GM19099 (cell line): ENCODE measurements at regions not wholly inside any gene's neighbourhood (a gene's known extent, or its start where the extent isn't known, plus 50 kb on each side); places are given as distances from the start of the nearest gene placed in this dataset.

Experiments
- POLR2A ChIP-seq: IDR thresholded peaks from 3 replicates; pipeline ENCODE4 v1.6.1; 2011; ENCODE audit warnings: low read depth; ENCODE audit not compliant: insufficient read length; ENCODE audit errors: extremely low read depth

DNA sequence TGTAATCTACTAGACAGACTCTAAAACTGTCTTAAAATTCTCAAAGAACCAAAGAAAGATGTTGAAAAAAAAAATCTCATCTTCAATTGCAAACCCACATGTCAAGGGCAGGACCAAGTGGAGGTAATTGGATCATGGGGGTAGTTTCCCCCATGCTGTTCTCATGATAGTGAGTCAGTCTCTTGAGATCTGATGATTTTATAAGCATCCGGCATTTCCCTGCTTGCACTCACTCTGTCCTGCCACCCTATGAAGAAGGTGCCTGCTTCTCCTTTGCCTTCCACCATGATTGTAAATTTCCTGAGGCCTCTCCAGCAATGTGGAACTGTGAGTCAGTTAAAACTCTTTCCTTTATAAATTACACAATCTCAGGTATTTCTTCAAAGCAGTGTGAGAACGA is 257.0 kb downstream of the HHIPL2 start:
- no peak for TF ChIP-seq POLR2A

DNA sequence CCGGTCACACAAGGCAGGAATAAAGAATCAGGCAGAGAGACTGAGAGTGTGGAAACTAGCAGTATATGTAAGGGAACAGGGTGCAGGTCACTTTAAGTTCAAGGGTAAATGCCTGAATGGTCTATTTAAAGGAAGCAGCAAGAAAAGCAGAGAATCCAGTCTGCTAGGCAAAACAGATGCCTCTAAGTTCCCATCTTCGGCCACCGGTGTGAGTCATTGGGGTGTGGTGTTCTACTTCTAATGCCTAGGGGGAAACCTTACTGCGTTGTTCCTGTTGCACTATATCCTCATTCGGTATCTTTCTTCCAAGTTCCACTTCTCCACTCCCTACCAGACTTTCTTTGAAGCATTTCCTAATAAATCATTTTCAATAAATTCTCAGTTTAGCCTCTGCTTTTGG is 259.9 kb downstream of the HHIPL2 start:
- TF ChIP-seq POLR2A: no peak

DNA sequence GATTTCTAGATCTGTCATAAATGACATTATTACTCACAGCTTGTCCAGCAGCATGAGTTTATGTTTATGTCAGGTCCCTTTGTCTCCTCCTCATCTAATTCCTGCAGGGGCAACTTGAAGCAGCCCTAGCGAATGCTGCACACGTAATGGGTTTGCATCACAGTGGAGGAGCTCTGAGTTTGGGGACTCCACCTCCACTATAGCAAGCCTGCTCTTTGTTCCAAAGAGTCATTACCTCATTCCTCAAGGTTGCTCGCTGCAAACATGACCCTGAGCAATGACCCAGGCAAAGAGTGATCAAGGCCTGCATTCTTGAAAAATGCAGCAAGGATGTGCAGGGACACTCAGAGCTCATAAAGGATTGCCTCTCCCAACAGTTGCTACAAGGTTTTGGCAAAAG is 261.9 kb downstream of the HHIPL2 start:
- TF ChIP-seq POLR2A: no peak

DNA sequence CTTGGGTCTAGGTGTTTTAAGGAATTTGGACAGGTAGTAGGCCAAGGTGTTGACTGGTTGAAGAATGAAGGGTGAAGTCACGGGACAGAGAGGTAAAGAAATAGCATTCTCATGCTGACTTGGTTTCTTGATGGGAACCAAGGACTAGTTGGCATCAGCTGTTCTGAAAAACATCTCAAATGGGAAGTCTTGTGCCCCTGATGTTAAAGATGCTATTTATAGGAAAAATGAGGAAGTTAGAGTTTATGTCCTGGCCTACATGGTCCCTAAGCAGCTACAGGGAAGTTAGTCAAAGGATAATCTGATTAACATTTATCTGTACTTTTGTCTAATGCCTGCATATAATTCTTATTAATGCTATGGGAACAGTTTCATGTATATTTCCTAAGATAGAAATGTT is 262.4 kb downstream of the HHIPL2 start:
- TF ChIP-seq POLR2A: no peak

DNA sequence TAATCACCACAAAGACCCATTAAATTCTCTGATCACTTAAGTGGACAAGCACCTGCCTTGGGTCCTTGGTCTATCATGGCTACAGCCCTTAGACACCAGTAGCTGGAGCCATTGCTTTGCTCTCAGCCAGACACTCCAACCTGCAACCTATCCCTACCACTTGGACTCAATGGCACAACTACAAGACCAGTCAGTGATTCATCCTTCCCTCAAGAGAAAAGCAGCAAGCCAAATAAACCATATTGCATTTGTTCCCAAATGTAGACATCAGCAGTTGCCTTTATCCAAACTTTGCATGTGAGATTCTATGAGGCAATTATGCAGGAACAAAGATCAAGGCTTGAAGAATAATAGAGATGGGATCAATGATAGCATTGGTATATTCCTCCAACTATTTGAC is 263.4 kb downstream of the HHIPL2 start:
- TF ChIP-seq POLR2A: no peak

DNA sequence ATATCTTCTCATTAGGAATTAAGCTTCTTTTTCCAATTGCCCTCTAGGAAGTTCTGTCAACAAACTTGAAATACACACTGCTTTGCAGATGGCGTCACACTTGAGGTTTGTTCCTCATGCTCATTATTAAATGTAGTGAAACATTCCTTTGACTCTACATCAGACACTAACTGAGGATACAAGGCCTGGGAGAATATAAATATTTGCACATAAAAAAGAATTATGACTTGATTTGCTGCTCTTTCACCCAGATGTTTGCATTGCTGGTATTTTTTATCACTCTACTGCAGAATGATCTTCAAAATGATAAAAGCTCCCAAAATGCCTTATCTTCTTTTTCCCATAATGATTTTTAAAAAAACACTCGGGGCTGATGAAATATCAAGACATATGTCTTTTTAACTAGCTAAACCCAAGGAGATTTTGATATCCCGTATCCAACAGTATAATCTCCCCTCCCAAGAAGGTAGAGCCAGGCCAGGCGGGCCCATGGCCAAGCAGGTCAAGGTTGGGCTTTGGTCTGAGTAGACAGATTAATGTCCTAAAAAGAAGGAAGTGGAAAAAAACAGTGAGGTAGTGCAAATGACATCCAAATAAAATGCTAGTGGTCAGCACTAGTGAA is 264.6 kb downstream of the HHIPL2 start:
- TF ChIP-seq POLR2A: no peak

DNA sequence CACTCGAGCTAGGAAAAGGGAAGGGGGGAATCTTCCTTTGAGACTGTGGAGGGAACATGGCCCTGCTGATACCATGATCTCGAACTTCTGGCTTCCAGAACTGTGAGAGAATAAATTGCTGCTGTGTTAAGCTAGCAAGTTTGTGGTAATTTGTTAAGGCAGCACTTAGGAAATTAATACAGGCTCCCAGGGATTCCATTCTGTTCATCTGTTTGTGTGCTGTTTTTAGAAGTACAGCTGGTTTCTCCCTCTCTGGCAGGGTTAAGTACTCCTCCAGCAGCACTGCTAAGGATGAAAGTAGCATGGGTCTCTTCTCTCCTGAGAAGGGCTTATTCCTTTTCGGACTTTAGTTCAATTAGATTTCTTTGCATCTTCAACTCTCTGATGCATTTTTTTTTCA is 268.3 kb downstream of the HHIPL2 start:
- TF ChIP-seq POLR2A: no peak

DNA sequence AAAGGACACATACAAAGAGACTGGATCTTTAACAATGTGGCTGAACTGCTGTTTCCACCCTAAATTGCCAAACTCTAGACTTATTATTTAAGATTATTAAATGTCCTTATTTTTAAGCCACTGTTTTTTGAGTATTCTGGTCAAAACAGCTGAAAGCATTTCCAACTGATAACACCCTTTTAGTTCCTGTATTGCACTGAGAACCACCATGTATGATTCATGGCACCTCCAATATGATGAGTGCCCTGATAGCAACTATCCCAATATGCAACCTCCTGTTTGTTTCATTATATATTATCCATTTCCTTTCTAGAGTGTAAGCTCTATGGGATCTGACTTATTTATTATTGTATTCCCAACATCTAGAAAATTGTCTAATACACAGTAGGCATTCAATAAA is 269.4 kb downstream of the HHIPL2 start:
- TF ChIP-seq POLR2A: no peak

DNA sequence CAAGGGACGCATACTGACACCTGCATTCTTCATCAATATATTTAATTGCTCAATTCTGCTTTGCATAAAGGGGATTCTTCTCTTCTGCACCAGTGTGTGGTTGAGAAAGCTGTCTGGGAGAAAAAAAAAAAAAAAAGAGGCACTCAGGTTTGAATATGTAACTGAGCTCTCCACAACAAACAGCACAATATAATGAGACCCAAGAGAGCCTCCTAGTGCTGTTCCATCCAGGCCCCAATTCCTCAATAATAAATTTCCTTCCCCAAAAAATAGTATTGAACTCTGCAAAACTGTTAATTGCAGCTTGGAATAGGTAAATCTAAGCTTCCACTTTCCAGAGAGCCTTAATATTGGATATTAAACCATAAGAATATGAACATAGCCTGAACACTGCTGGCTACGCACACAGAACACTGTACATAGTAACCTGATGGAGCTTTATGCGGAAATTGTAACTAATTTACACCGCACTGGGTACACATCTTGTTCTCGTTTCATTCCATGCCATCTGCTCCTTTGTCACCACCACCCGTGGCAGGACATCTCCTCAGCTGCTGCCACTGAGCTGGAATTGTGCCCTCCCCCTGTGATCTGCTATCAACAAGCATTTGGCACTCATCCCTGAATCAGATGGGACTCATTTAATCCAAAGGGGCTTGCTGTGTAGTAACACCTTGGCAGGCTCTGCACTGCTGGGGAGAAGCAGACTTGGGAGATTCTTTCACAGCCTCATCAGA is 272.0 kb downstream of the HHIPL2 start:
- no peak for TF ChIP-seq POLR2A

DNA sequence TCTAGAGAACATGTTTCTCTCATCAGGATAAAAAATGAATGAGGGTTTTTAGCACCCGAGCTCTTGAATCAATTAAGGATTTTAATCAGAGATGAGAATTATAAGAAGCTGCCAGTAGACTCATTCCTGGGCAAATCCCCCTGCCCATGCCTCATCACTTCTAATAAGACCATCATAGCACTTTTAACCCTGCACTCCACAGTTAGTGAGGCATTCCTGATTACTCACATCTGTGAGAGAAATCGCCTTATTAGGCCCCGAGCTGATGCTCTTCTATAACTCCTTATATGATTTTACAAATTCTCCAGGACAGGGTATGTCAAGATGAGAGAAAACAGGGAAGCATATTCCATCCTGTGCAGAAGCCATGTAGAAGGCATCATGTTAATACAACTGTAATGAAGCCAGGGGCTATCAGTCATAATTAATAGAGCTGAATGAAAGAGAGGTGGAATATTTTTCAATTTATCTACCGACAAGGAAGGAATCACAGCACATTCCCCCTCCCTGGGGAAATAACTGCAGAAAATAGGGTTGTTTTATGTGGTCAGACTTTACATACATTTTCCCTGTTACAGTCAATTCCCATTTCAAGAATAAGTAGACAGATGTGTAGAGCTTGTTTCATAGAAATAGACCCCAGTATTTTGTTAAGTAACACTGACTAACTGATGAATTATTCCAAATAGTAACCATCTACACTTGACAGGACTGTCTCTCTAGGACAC is 272.7 kb downstream of the HHIPL2 start:
- no peak for TF ChIP-seq POLR2A

DNA sequence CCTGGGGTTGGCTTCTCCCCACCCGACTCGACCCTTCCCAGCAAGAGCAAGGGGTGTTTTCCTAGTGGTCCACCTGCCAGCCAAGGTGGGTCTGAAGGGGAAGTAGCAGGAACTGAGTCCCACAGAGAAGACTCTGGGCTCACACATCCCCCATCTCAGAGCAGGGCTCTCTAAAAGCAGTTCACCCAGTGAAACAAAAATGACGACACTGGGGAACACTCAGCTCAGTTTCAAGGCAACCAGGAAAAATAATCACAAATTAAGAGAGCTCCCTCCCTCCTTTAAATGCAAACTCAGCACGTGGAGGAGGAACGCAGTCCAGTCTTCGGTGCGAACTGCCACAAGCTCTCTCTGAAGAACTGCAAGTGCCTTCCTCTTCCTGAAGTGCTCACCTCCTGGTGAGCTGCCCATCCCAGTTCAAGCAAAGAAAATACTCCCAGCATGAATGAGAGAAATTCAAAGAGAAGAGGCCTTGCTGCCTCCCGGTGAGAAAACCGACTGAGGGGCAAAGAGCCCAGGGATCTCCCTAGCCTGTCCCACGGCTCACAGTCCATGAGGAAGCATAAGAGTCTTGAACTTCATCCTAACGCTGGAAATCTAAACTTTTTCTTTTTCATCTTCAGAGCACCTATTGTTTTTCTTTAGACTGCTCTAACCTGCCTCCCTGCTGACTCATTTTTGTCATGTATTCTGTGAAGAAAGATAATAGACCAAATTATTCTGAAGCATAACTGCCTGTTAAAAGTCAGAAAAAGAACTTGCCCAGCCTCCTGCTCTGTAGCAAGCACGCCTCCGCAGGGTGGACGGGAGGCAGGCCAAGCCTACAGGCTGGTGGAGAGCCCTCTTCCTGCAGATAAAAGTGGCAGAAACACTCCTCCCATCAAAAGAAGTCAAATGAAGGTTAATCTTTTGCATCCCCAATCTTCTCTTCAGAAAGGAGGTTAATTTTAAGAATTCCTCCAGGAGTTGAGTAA is 281.4 kb downstream of the HHIPL2 start:
- no peak for TF ChIP-seq POLR2A

DNA sequence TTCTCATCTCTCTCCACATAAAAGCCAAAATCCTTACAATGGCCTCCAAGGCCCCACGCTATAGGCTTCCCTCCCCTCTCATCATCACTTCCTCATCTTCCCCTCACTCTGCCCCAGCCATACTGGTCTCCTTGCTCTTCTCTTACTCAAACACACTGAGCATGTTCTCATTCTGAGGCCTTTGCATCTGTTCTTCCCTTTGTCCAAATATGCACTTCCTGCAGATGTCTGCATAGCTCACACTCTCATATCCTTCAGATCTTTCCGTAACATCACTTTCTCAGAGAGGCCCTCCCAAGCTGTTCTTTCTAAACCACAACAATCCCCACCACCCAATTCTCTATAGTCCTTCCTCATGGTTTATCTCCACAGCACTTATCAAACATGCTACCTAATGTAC is 284.1 kb downstream of the HHIPL2 start:
- no peak for TF ChIP-seq POLR2A

DNA sequence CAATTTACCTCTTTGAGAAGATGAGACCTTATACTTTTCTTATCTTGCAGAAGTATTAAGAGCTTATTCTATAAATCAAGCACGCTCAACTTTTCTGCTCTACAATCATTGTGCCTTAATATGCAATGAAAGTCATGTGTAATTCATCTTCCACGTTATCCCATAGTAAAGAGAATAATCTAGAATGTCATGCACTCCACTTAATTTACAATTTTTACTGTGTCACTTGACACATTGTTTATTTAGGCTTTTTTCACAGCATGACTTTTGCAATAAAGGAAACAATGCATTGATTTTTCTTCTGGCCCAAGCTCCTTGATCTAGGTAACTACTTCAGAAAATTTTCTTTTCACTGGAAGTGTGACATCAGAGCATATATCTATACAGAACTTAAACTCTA is 290.9 kb downstream of the HHIPL2 start:
- TF ChIP-seq POLR2A: no peak

DNA sequence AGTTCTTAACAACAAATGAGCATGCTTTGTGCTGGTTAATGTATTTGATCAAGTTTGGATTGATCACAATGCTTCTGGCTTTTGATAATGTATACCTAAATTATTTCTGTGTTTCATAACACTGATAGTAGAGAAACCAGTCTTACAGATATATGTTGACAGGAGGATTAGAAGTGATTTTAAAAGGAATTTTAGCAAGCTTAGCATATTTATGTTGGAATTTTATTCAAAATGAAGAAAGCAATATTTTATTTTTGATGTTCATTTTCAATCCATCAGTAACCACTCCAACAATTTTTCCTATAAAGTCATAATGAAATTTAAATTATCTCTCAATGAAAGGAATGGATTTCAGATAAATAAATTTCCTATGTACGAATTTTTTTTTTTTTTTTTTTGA is 291.8 kb downstream of the HHIPL2 start:
- TF ChIP-seq POLR2A: no peak

DNA sequence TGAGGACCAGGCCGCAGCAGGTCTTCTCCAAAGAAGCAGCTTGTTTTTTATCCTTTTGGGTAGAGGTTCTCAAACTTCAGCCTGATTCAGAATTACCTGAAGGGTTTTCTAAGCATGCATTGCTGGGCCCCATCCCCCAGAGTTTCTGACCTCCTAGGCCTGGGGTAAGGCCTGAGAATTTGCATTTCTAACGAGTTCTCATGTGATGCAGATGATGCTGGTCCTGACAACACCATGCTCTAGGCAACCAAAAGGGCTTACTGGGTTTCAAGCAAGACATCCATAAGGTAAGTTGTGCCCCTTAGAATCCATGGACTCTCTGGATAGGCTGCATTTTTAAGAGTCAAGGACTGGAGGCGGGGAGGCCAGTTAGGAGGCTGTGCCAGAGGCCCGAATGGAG is 295.1 kb downstream of the HHIPL2 start:
- TF ChIP-seq POLR2A: no peak
